GM18870 (cell line): ENCODE measurements at regions not wholly inside any gene's neighbourhood (a gene's known extent, or its start where the extent isn't known, plus 50 kb on each side); places are given as distances from the start of the nearest gene placed in this dataset.
A peak's percentile ranks its signal among the peaks of the same experiment; 100 is the strongest.

Source experiments
- ATAC-seq: cut with Tn5 transposase; IDR thresholded peaks from one replicate; pipeline ENCODE4 v1.9.1; 2021; ENCODE audit warnings: moderate library complexity; ENCODE audit not compliant: unreplicated experiment

DNA sequence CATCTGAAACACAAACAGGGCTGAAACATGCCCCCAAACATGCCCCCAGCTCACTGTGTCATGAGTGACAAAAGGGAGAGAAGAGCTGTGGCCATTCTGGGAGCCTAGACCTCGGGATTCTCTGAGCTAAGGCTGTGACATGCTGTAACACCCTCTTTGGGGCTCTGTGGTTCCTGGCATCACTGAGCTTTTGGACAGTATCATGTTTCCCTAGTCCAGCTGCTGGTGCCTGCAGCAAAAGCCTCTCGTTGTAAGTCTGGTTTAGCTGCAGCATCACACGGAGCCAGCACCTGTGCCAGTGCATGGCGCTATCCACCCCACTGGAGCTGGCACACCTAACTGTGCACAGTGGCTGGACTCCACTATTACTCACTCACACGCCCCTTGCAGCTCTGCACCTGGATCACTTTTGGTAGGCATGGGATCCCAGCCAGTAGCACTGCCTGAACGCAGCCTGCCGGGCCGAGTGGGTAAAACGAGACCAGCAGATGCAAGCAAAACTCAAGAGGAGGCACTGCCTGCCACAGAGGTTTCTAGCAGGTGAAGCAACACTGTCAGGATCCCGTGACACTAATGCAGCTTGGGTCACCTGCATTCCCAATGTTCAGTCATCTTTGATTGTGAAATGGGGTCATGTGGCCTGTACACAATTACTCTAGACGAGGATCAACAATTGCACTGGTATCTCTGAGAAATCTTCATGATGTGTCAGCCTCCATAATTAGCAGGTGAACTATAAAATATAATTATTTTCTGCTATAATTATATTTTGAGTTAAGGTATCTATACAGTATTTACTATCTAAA is 547.2 kb downstream of the ZNF804A start:
- no peak for ATAC-seq

DNA sequence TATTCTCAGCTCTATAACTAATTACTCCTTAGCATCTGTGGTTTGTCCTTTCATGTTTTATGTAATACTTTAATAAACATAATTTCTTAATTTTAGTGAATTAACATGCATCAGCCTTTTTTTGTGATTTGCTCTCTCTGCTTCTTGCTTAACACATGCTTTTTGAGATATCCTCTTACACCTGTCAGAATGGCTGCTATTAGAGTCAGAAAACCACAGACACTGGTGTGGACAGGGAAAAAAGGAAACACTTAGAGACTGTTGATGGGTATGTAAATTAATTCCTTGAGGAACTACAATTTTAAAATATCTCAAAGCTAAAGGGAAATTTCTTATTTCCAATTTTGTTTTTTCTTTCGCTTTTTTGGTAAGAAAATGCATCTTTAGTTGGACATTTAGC is 549.0 kb downstream of the ZNF804A start:
- ATAC-seq: no peak

DNA sequence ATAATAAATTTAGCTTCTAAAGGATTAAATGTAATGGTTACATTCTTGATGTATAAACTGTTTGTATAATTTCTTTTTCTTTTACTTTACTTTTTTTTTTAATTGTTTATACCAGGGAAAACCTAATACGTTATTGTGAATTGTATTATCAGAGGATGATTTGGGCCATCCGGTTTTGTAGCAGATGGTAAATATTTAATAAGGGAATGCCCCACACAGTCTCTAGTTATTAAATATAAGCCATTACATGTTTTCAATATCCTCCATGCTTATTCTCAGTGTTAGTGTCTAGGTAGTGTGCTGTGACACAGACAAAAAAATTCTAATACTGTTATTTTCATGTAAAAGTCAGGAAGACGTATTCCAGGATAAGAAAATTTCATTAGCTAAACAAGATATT is 553.9 kb downstream of the ZNF804A start:
- no peak for ATAC-seq

DNA sequence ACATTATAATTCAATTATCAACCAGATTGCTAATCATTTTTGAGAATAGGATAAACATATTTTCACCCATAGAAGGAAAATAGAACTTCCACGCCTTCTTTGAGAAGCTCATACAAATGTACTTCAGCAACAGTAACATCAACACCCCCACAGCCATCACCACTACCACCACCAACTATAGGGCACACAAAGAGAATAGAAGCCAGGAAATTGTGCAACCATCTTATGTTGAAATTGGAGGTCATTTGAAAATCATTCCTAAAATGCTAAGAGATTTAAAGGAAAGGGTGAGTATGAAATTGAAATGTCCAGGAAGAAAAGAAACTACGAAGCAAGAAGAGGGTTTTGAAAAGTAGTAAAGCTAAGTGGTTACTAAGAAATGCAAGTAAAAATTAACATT is 563.4 kb downstream of the ZNF804A start:
- no peak for ATAC-seq

DNA sequence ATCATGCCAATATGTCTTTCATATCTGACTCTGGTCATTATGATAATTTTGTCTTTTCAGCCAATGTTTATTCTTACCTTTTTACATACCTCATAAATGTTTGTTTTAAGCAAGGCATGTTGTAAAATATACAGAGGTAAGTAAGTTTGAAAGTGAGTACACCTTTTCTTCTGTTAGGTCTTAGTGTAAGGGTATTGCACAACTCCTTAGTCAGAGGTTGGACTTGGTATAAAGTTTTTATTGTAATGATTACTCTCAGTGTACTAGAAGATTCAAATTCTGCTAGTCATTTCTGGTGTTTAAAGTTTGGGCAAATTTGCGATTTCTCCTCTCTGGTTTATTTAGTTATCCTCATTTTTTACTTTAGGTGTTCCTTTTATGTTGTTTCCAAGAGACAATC is 564.3 kb upstream of the FSIP2 start:
- ATAC-seq: no peak

DNA sequence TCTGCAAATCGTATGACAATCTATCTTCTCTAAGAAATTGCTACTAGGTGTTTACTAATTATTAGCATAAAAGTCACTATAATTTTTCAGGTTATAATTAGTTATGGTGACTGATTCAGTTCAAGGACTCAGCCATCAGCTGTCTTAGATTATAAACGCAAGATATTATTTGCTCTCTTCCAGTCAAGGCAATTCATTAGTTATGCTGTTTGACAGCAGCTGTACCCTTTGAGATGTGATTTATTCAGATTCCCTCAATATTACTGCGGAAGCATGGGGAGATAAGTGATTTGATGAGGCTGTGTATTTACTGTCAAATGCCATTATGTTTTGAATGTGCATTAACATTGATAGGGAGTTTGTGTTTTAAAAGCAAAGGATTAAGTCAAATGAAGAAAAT is 558.9 kb upstream of the FSIP2 start:
- no peak for ATAC-seq

DNA sequence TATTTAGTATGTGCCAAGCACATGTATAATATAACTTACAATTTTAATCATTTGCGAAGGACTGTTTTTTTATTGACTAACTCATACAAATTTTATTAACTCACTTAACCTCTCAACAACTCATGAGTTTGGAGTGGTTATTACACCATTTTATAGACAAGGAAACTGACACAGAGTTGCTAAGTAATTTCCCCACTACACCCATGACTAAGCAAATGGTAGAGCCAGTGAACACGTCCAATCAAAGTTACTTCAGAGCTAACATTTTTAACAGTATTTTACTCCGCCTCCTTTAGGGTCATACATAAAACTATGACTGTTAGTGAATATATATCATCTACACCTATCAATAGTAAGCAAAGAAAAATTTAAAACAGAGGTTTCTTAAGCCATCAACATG is 556.7 kb upstream of the FSIP2 start:
- no peak for ATAC-seq

DNA sequence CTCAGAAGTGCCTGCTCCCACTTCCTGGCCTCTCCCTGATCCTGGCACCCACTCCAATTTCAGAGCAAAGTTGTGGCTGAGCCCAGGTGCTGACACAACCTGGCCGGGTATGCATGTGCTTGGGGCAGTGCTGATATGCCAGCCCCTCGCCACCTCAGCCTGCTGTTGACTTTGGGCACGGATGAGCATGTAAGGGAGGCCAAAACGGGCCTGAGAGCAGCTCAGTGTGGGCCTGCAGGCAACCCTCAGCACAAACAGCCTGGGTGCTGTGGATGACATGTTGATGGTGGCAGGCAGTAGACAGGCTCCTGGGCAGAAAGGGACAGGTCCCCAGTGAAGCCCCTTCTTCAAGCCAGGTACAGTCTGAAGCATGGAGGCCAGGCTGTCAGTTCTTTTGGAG is 553.6 kb upstream of the FSIP2 start:
- ATAC-seq: no peak

DNA sequence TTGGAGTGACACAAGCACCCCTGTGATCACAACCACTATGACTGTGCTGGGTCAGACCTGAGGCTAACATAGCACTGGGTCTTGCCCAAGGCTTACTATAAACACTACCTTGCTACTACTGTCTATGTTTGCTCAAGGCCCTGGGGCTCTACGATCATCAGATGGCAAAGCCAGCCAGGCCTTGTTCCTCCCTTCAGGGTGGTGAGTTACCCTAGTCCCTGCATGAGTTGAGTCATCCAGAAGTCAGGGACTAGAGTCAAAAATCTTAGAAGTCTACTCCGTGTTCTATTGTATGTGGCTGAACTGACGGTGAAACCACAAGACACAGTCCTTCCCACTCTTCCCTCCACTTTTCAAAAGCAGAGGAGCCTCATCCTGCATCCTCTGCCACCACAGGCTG is 551.2 kb upstream of the FSIP2 start:
- ATAC-seq: no peak

DNA sequence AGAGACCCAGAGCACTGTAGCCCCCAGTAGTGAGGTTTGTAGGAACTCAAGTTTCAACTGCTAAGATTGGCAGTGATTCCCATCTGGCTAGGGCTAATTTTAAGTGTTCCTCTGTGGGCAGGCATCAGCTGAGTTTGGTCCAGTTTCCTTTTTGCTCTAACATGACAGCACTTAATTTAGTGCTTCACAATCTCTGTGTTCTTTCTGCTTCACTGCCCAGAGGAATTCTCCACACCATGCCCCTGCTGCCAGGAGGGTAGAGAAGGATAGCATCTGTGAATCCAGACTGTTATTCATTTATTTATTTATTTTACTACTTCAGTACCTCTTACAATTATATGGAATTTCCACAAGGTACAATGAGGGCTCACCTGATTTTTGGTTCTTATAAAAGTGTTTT is 549.9 kb upstream of the FSIP2 start:
- no peak for ATAC-seq

DNA sequence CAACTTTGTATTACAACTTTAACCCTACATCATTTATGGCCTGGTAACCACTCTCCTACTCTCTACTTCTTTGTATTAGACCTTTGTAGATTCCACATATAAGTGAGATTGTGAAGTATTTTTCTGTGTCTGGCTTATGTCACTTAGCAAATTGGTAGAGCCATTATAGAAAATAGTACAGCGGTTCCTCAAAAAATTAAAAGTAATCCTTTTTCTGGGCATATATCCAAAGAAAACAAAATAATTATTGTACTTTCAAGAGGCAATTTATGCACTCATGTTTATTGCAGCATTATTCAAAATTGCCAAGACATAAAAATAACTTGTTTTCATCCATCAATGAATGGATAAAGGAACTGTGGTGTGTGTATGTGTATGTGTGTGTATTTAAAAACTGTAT is 537.5 kb upstream of the FSIP2 start:
- ATAC-seq: no peak

DNA sequence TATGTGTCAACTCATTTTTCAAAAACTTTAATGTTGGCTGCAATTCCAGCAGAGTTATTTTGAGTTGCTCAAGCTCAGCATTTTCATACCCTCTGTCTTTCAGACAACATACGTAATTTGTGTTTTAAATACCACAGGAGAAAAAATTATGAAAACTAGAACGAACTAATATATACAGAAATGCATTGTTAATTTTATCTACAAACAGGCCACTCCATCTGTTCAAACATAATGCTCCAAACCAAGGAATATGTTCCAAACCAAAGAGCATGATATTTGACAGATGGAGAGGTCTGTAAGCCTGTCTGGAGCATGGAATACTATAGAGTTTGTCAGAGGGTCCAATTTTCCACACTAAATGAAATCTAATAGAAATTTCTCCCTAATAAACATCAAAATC is 536.2 kb upstream of the FSIP2 start:
- no peak for ATAC-seq

DNA sequence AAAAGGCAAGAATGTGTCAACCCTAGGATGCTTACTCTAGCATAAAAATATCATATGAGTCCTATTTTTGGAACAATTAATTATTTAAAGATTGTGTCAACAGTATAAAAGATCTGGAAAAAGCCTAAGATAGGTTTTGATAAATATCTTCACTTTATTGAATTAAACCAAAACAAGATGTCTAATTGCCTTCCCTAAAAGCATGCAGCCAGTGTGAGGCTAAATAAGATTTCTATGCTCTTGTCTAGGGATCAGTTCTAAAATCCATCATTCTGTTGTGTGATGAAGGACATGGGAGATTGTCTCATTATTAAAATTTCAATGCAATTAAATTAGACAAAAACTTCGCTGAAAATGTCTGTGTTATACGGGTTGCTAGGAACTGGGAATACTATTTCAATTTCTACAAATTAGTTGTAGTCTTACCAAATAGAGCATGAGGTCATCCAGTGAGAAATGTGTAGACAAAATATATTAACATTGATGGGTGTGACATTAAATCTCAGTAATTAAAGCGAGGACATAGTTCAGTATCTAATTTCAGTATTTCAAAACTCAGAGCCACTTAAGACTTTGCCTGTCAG is 535.6 kb upstream of the FSIP2 start:
- ATAC-seq: no peak

DNA sequence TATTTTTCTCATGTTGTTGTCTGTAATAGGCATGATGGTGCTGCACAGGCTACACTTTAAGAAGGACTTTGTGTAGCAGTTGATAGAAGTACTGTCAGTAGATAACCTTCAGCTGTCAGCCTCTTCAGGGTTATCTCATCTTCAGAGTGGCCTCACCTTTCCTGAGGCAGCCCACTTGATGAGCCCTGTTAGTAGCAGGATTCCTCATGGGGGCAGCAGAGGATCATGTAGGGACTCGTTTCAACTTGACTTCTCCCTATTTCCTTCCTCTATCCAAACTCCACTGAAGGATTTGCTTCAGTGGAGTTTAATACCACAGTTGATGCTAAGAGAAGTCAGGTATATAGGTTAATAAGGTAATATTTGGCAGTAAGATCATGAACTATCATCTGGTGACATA is 530.3 kb upstream of the FSIP2 start:
- ATAC-seq: no peak

DNA sequence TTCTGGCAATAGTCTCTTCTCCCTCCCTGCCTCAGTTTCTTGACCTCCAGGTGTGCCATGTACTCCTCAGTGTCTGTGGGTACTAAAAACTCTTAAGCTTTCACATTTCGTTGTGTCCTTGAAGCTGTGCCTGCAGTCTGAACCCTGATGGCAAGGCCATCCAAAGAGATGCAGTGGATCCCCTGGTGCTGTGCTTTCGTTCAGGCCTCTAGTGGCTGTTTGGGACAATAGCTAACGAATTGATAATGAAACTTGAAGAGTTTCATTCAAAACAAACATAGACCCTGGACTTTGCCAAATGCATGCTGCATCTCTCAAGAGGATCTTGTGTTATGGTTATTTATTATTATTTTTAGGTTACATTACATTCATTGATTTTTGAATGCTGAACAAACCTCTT is 523.1 kb upstream of the FSIP2 start:
- peak; percentile 58 for ATAC-seq

DNA sequence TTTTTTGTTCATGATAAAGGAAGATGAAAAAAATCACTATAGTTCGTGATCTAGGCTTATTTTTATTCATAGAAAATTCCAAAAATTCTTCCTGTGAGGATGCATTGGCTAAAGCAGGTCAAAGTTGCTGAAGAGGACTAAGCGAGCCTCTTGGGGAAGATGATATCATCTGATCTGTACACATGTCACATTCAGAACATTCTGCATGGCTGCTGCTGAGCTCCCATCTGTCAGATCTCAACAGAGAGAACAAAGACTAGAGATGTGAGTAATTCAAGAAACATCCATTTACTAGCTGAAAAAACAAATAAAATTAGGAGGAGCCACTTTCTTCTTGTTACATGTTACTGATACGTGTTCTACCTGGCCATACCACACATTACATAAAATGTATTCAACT is 518.6 kb upstream of the FSIP2 start:
- ATAC-seq: no peak

DNA sequence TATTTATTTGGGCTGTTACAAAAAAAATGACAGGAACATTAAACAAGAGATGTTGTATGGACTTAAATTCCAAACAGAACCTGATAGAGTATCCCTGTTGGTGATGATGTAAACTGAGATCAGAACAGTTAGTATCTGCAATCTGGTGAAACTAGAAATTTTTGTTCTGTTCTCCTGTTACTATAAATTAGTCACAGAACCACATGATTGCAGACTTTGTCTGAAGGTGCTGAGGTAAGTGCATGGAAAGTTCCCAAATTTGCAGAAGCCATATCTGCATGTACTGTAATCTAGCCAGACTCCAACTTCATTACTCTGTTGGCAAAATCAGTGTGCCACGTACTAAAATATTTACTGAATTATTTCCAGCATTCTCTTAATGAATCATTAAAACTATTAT is 516.3 kb upstream of the FSIP2 start:
- ATAC-seq: no peak

DNA sequence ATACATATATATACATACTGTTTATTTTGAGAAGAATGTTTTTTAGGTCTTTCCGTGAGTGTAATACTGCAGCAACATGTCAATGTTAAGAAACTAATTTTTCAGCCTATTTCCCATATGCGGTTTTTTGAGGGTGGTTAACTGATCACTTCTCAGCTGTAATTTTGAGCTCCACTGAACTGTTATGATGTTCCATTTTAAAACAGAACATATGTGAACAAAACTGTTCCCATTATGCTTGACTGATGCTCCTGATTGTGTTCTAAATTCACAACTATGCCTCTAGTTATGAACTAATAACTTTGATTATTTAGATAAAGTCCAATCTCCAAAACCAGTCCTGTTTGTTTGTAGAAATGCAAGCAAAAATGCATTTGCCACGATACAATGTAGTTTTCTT is 511.2 kb upstream of the FSIP2 start:
- no peak for ATAC-seq

DNA sequence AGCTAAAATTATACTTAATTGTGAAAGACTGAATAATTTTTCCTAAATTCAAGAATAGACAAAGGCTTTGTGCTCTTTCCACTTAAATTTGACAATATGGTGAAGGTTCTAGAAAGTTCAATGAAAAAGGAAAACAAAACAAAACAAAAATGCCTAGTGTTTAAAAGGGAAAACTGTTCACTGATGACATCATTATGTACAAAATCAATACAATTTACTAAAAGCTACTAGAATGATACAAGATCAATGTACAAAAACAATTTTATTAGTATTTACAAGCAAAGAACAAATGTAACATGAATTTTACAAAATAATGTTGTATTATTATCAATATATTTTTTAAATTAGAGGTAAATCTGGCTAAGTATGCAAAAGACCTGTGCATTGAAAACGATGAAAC is 499.1 kb upstream of the FSIP2 start:
- ATAC-seq: no peak

DNA sequence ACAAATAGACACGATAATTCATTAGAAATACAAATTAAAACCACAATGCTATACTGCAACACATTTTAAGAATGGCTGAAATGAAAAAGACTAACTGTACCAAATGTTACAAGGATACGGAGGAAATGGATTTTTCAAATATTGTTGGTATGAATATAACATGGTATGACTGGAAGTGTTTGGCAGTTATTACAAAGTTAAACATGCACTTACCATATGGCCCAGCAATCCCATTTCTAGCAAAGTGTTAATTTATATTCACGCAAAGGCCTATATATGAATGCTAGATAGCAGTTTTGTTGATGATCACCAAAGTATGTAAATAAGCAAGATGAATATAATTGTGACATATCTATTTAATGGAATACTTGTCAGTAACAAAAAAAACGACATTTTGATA is 497.8 kb upstream of the FSIP2 start:
- ATAC-seq: no peak

DNA sequence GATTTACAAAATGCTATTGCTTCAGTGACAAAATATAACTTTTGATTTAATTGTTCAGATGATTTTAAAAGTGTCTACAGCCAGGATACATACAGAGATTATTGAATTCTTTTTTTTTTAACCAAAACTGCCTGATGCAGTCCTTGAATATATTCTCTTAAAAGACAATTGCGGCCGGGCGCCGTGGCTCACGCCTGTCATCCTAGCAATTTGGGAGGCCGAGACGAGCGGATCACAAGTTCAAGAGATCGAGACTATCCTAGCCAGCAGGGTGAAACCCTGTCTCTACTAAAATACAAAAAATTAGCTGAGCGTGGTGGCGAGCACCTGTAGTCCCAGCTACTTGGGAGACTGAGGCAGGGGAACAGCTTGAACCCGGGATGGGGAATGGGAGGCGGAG is 497.0 kb upstream of the FSIP2 start:
- ATAC-seq: no peak

DNA sequence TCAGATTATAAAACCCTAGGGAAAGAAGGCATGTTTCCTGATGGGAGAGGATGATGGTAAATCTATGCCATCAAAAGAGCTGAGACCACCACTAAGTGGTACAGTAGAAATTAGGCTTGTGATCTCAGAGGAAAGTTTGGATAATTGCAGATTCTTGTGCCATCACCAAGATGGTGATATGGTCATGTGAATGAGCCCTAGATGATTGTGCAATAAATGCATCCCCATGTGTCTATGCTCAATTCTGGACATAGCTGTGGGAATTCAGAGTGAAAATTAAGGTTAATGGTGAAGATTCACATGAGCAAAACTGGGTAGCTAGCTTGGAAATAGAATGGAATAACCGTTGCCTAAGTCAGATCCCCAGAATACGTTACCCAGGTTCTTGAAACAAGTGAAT is 496.1 kb upstream of the FSIP2 start:
- no peak for ATAC-seq

DNA sequence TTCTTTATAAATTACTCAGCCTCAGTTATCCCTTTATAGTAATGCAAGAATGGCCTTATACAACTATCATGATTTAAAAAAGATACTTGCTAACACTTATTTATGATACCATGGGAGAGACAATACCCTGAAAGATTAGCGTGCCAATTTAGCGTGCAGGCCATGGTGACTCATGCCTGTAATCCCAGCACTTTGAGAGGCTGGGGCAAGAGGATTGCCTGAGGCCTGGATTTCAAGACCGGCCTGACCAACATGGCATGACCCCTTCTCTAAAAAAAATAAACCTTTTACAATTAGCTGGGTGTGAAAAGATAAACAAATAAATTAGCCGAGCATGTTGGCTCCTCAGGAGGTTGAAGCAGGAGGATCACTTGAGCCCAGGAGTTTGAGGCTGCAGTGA is 493.4 kb upstream of the FSIP2 start:
- ATAC-seq: no peak
